Neural cell (in vitro differentiated cells): ENCODE measurements at regions not wholly inside any gene's neighbourhood (a gene's known extent, or its start where the extent isn't known, plus 50 kb on each side); places are given as distances from the start of the nearest gene placed in this dataset.

Experiments
- EZH2 ChIP-seq: fragments of 200-600, 300-800 bp; shearing (Covaris generic), sonication (generic); IDR thresholded peaks from 2 replicates; pipeline ENCODE4 v1.6.1; 2014; ENCODE audit warnings: antibody characterized with exemption, low read length, borderline replicate concordance, mild to moderate bottlenecking; ENCODE audit not compliant: insufficient read depth, poor library complexity, severe bottlenecking
- POLR2AphosphoS5 ChIP-seq: IDR thresholded peaks from 2 replicates; pipeline ENCODE4 v1.6.1; 2012
- RAD21 ChIP-seq: fragments of 450-650 bp; conservative IDR thresholded peaks from 2 replicates; pipeline ENCODE4 v1.6.1; 2014; ENCODE audit warnings: antibody characterized with exemption, mild to moderate bottlenecking, moderate library complexity
- SMC3 ChIP-seq: fragments of 450-650 bp; conservative IDR thresholded peaks from 2 replicates; pipeline ENCODE4 v1.6.1; 2014; ENCODE audit warnings: antibody characterized with exemption, mild to moderate bottlenecking, moderate library complexity; ENCODE audit not compliant: poor library complexity
- TAF1 ChIP-seq: IDR thresholded peaks from 2 replicates; pipeline ENCODE4 v1.6.1; 2012; ENCODE audit warnings: low read depth
- TF ChIP-seq, protein P1 (sequence below): fragments of 450-650 bp; IDR thresholded peaks from 2 replicates; pipeline ENCODE4 v1.5.1; 2014; ENCODE audit warnings: antibody characterized with exemption, mild to moderate bottlenecking, moderate library complexity; ENCODE audit not compliant: poor library complexity, severe bottlenecking
- TF ChIP-seq, protein P2 (sequence below): IDR thresholded peaks from 2 replicates; pipeline ENCODE4 v1.6.1; 2012; ENCODE audit warnings: borderline replicate concordance

DNA sequence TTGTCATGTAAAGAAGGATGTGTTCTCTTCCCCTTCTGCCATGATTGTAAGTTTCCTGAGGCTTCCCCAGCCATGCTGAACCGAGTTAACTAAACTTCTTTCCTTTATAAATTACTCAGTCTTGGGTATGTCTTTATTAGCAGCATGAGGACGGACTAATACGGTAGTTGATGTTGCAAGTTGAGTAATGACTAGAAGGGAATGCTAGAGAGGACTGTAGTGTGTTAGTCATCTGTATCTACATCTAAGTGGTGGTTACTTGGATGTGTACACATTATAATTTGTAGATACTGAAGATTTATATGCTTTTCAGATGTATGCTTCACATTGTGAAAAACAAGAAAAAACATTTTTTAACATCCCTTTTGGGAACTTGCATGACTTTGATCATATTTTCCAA lies 244.6 kb downstream of the POLR1F start:
- TF ChIP-seq TAF1 (no peak), POLR2AphosphoS5 (no peak), EZH2 (no peak), RAD21 (no peak), SMC3 (no peak)
- TF ChIP-seq, protein P1, sequence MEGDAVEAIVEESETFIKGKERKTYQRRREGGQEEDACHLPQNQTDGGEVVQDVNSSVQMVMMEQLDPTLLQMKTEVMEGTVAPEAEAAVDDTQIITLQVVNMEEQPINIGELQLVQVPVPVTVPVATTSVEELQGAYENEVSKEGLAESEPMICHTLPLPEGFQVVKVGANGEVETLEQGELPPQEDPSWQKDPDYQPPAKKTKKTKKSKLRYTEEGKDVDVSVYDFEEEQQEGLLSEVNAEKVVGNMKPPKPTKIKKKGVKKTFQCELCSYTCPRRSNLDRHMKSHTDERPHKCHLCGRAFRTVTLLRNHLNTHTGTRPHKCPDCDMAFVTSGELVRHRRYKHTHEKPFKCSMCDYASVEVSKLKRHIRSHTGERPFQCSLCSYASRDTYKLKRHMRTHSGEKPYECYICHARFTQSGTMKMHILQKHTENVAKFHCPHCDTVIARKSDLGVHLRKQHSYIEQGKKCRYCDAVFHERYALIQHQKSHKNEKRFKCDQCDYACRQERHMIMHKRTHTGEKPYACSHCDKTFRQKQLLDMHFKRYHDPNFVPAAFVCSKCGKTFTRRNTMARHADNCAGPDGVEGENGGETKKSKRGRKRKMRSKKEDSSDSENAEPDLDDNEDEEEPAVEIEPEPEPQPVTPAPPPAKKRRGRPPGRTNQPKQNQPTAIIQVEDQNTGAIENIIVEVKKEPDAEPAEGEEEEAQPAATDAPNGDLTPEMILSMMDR, result no peak
- TF ChIP-seq, protein P2, sequence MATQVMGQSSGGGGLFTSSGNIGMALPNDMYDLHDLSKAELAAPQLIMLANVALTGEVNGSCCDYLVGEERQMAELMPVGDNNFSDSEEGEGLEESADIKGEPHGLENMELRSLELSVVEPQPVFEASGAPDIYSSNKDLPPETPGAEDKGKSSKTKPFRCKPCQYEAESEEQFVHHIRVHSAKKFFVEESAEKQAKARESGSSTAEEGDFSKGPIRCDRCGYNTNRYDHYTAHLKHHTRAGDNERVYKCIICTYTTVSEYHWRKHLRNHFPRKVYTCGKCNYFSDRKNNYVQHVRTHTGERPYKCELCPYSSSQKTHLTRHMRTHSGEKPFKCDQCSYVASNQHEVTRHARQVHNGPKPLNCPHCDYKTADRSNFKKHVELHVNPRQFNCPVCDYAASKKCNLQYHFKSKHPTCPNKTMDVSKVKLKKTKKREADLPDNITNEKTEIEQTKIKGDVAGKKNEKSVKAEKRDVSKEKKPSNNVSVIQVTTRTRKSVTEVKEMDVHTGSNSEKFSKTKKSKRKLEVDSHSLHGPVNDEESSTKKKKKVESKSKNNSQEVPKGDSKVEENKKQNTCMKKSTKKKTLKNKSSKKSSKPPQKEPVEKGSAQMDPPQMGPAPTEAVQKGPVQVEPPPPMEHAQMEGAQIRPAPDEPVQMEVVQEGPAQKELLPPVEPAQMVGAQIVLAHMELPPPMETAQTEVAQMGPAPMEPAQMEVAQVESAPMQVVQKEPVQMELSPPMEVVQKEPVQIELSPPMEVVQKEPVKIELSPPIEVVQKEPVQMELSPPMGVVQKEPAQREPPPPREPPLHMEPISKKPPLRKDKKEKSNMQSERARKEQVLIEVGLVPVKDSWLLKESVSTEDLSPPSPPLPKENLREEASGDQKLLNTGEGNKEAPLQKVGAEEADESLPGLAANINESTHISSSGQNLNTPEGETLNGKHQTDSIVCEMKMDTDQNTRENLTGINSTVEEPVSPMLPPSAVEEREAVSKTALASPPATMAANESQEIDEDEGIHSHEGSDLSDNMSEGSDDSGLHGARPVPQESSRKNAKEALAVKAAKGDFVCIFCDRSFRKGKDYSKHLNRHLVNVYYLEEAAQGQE, result no peak
